ENCODE measurements at regions not wholly inside any gene's neighbourhood (a gene's known extent, or its start where the extent isn't known, plus 50 kb on each side); places are given as distances from the start of the nearest gene placed in this dataset.

DNA sequence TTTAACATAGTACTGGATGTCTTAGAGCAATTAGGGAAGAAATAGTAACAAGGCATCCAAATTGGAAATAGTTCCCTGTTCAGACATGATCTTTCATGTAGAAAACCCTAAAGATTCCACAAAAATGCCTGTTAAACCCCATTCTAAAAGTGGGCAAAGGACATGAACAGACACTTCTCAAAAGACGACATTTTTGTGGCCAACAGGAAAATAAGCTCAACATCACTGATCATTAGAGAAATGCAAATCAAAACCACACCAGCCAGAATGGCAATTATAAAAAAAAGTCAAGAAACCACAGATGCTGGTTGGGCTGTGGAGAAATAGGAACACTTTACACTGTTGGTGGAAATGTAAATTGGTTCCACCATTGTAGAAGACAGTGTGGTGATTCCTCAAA, 109.9 kb upstream of the MOCS1 start:
- TF ChIP-seq CTCF (conservative IDR thresholded peaks at IDR 0.05; ENCODE audit: low read depth, low read length) (no peak), EZH2 (IDR thresholded peaks at IDR 0.05; ENCODE audit: borderline replicate concordance, low read depth, low read length, poor library complexity, severe bottlenecking) (no peak)

All from A673 (cell line).